ENCODE measurements at regions not wholly inside any gene's neighbourhood (a gene's known extent, or its start where the extent isn't known, plus 50 kb on each side); places are given as distances from the start of the nearest gene placed in this dataset.

GRCh38 chr11:129574431-129574830 is 198.8 kb downstream of the BARX2 start:
- TF ChIP-seq EZH2 (IDR thresholded peaks at IDR 0.05; ENCODE audit: borderline replicate concordance, insufficient read depth, low read depth, low read length, poor library complexity, severe bottlenecking) (no peak), CTCF (IDR thresholded peaks at IDR 0.05) (no peak)

Data from B cell (primary cell).